ENCODE measurements at regions not wholly inside any gene's neighbourhood (a gene's known extent, or its start where the extent isn't known, plus 50 kb on each side); places are given as distances from the start of the nearest gene placed in this dataset.

GRCh38 chr22:49075150-49075549 is 752.5 kb downstream of the BRD1 start:
- no peak for DNase-seq

GRCh38 chr22:49073873-49074417 is 753.7 kb downstream of the BRD1 start:
- DNase-seq, result no peak

GRCh38 chr22:49072996-49073645 is 754.6 kb downstream of the BRD1 start:
- no peak for DNase-seq

- no peak for DNase-seq
Measured at GRCh38 chr22:49070501-49070900, 757.2 kb downstream of the BRD1 start.

- no peak for DNase-seq
Measured at GRCh38 chr22:49068861-49069500, 758.7 kb downstream of the BRD1 start.

GRCh38 chr22:49067504-49067903 is 760.2 kb downstream of the BRD1 start:
- no peak for DNase-seq

GRCh38 chr22:49066619-49067018 is 761.1 kb downstream of the BRD1 start:
- DNase-seq, result no peak

- DNase-seq, result no peak
Measured at GRCh38 chr22:49064836-49065235, 762.8 kb downstream of the BRD1 start.

- no peak for DNase-seq
Measured at GRCh38 chr22:49063545-49063890, 764.2 kb downstream of the BRD1 start.

GRCh38 chr22:49062802-49063544 is 764.7 kb downstream of the BRD1 start:
- DNase-seq, result no peak

- peak; percentile 51 for DNase-seq
Measured at GRCh38 chr22:49062155-49062801, 765.4 kb downstream of the BRD1 start.

GRCh38 chr22:49057910-49058309 is 769.8 kb downstream of the BRD1 start:
- DNase-seq, result no peak

GRCh38 chr22:49056301-49056700 is 771.4 kb downstream of the BRD1 start:
- no peak for DNase-seq

- no peak for DNase-seq
Measured at GRCh38 chr22:49055406-49055805, 772.3 kb downstream of the BRD1 start.

- DNase-seq, result no peak
Measured at GRCh38 chr22:49053578-49053977, 774.1 kb downstream of the BRD1 start.

GRCh38 chr22:49052560-49052959 is 775.1 kb downstream of the BRD1 start:
- DNase-seq, result no peak

- DNase-seq, result peak; percentile 11
Measured at GRCh38 chr22:49052023-49052538, 775.6 kb downstream of the BRD1 start.

- DNase-seq, result no peak
Measured at GRCh38 chr22:49051491-49052022, 776.1 kb downstream of the BRD1 start.

- DNase-seq, result no peak
Measured at GRCh38 chr22:49049691-49050090, 778.0 kb downstream of the BRD1 start.

GRCh38 chr22:49048591-49048990 is 779.1 kb downstream of the BRD1 start:
- DNase-seq, result no peak

- DNase-seq, result no peak
Measured at GRCh38 chr22:49047447-49047846, 780.2 kb downstream of the BRD1 start.

GRCh38 chr22:49046546-49047361 is 780.9 kb downstream of the BRD1 start:
- DNase-seq, result peak; percentile 14
